IMR-90 (cell line): ENCODE measurements at regions not wholly inside any gene's neighbourhood (a gene's known extent, or its start where the extent isn't known, plus 50 kb on each side); places are given as distances from the start of the nearest gene placed in this dataset.

ENCODE experiments used
- ATAC-seq: fragments of 200-7000 bp; cut with Tn5 transposase; 2 replicates; pipeline ENCODE4 v1.9.1; 2020; ENCODE audit warnings: low read depth, mild to moderate bottlenecking, moderate library complexity
- BruUV-seq: library from RNA; stranded (reverse); fragments of 400-500 nt; replicated peaks from 2 replicates; lab custom pipeline; 2021; lab: Mats Ljungman, UMichigan
- CTCF ChIA-PET: fragments of 300-600 bp; formaldehyde crosslinking; extraction: SDS; loops from one replicate; lab custom pipeline; 2021; ENCODE audit warnings: antibody characterized with exemption; lab: Yijun Ruan, JAX
- POLR2A ChIA-PET: fragments of 300-600 bp; sonication (Branson Sonifier 250); formaldehyde crosslinking; loops from one replicate; lab custom pipeline; 2022; ENCODE audit warnings: antibody characterized with exemption; ENCODE audit not compliant: unreplicated experiment; lab: Charles Lee
- DNase-seq: peaks from one replicate; pipeline ENCODE4 v3.0.0; 2013
- H2AFZ ChIP-seq: replicated peaks from 2 replicates; pipeline ENCODE3; 2013; ENCODE audit warnings: low read length, mild to moderate bottlenecking; ENCODE audit not compliant: poor library complexity
- H2AK5ac ChIP-seq: 2 replicates; pipeline ENCODE4 v1.6.1; 2013; ENCODE audit warnings: low read depth, low read length, inconsistent platforms
- H2AK9ac ChIP-seq: replicated peaks from 2 replicates; pipeline ENCODE3; 2013; ENCODE audit warnings: mild to moderate bottlenecking, low read depth, low read length, moderate library complexity; ENCODE audit not compliant: poor library complexity
- H2BK120ac ChIP-seq: 2 replicates; pipeline ENCODE4 v1.6.1; 2013; ENCODE audit warnings: low read depth, low read length, inconsistent platforms
- H2BK15ac ChIP-seq: 3 replicates; pipeline ENCODE4 v1.6.1; 2013; ENCODE audit warnings: low read depth, low read length, inconsistent platforms
- H2BK20ac ChIP-seq: 2 replicates; pipeline ENCODE4 v1.6.1; 2013; ENCODE audit warnings: low read depth, mild to moderate bottlenecking, inconsistent platforms, low read length, moderate library complexity
- H2BK5ac ChIP-seq: 2 replicates; pipeline ENCODE4 v1.6.1; 2013; ENCODE audit warnings: mild to moderate bottlenecking, low read depth, low read length, inconsistent platforms; ENCODE audit not compliant: poor library complexity, severe bottlenecking
- H3K14ac ChIP-seq: replicated peaks from 2 replicates; pipeline ENCODE4 v1.6.1; 2013; ENCODE audit warnings: low read depth, low read length, inconsistent platforms
- H3K18ac ChIP-seq: 2 replicates; pipeline ENCODE4 v1.6.1; 2013; ENCODE audit warnings: low read depth, low read length, control low read depth
- H3K23ac ChIP-seq: 2 replicates; pipeline ENCODE4 v1.6.1; 2013; ENCODE audit warnings: low read depth, low read length, inconsistent platforms
- H3K27ac ChIP-seq: 2 replicates; pipeline ENCODE4 v1.5.1; 2013; ENCODE audit warnings: mild to moderate bottlenecking, control low read depth, low read length; ENCODE audit not compliant: insufficient read depth
- H3K27me3 ChIP-seq: 2 replicates; pipeline ENCODE4 v1.6.1; 2013; ENCODE audit warnings: low read length; ENCODE audit not compliant: control insufficient read depth, insufficient read depth
- H3K36me3 ChIP-seq: 2 replicates; pipeline ENCODE4 v1.6.1; 2013; ENCODE audit warnings: low read length, mixed read lengths; ENCODE audit not compliant: control insufficient read depth, insufficient read depth
- H3K4ac ChIP-seq: 2 replicates; pipeline ENCODE4 v1.6.1; 2013; ENCODE audit warnings: low read depth, low read length, inconsistent platforms
- H3K4me1 ChIP-seq: 2 replicates; pipeline ENCODE4 v1.6.1; 2013; ENCODE audit warnings: low read length, mixed read lengths; ENCODE audit not compliant: control insufficient read depth, insufficient read depth
- H3K4me2 ChIP-seq: 2 replicates; pipeline ENCODE4 v1.6.1; 2013; ENCODE audit warnings: low read depth, mild to moderate bottlenecking, control low read depth, low read length, moderate library complexity
- H3K4me3 ChIP-seq: 2 replicates; pipeline ENCODE4 v1.5.1; 2013; ENCODE audit warnings: low read depth, mild to moderate bottlenecking, control low read depth, low read length, moderate library complexity; ENCODE audit not compliant: insufficient read depth
- H3K56ac ChIP-seq: 2 replicates; pipeline ENCODE4 v1.6.1; 2013; ENCODE audit warnings: low read length, inconsistent platforms; ENCODE audit not compliant: insufficient read depth; ENCODE audit errors: extremely low read depth
- H3K79me1 ChIP-seq, 2 experiments: 2 replicates each; pipeline ENCODE4 v1.6.1; 2013; ENCODE audit warnings: low read length in 2 of 2, inconsistent platforms in 1 of 2, low read depth in 1 of 2
- H3K9ac ChIP-seq: 2 replicates; pipeline ENCODE4 v1.6.1; 2013; ENCODE audit warnings: low read depth, low read length, control low read depth
- H3K9me1 ChIP-seq: 2 replicates; pipeline ENCODE4 v1.6.1; 2013; ENCODE audit warnings: low read length, inconsistent platforms; ENCODE audit not compliant: insufficient read depth
- H3K9me3 ChIP-seq: 2 replicates; pipeline ENCODE4 v1.6.1; 2013; ENCODE audit warnings: low read length; ENCODE audit not compliant: control insufficient read depth, insufficient read depth
- H4K20me1 ChIP-seq: 2 replicates; pipeline ENCODE4 v1.6.1; 2013; ENCODE audit warnings: low read length, inconsistent platforms; ENCODE audit not compliant: insufficient read depth
- H4K5ac ChIP-seq: 2 replicates; pipeline ENCODE4 v1.6.1; 2013; ENCODE audit warnings: mild to moderate bottlenecking, low read depth, low read length, control low read depth
- H4K8ac ChIP-seq, 2 experiments: 2 replicates each; pipeline ENCODE4 v1.6.1; 2013; ENCODE audit warnings: low read depth in 2 of 2, low read length in 2 of 2, control low read depth in 1 of 2, inconsistent platforms in 1 of 2
- H4K91ac ChIP-seq: 2 replicates; pipeline ENCODE4 v1.6.1; 2013; ENCODE audit warnings: low read depth, low read length, inconsistent platforms; ENCODE audit not compliant: insufficient read depth
- BHLHE40 ChIP-seq: fragments of 150-350 bp; IDR thresholded peaks from 2 replicates; pipeline ENCODE4 v1.6.1; 2016; ENCODE audit warnings: mild to moderate bottlenecking, low read depth, low read length
- CEBPB ChIP-seq: IDR thresholded peaks from 2 replicates; pipeline ENCODE4 v1.6.1; 2012; ENCODE audit warnings: low read depth, low read length, improper control_type of control experiment
- CHD1 ChIP-seq: IDR thresholded peaks from 2 replicates; pipeline ENCODE4 v1.6.1; 2012; ENCODE audit warnings: low read depth, low read length, improper control_type of control experiment
- FOS ChIP-seq: fragments of 150-350 bp; IDR thresholded peaks from 2 replicates; pipeline ENCODE4 v1.6.1; 2016; ENCODE audit warnings: low read depth, low read length
- MAFK ChIP-seq: IDR thresholded peaks from 2 replicates; pipeline ENCODE4 v1.6.1; 2012; ENCODE audit warnings: low read depth, low read length, improper control_type of control experiment
- MAZ ChIP-seq: IDR thresholded peaks from 2 replicates; pipeline ENCODE4 v1.6.1; 2012; ENCODE audit warnings: low read depth, mild to moderate bottlenecking, low read length, improper control_type of control experiment, moderate library complexity, borderline replicate concordance
- MXI1 ChIP-seq: IDR thresholded peaks from 2 replicates; pipeline ENCODE4 v1.6.1; 2012; ENCODE audit warnings: low read depth, mild to moderate bottlenecking, low read length, moderate library complexity, borderline replicate concordance
- POLR2A ChIP-seq: IDR thresholded peaks from 2 replicates; pipeline ENCODE4 v1.6.1; 2012; ENCODE audit warnings: mild to moderate bottlenecking, low read depth, low read length
- RAD21 ChIP-seq: IDR thresholded peaks from 2 replicates; pipeline ENCODE4 v1.6.1; 2012; ENCODE audit warnings: low read length, improper control_type of control experiment
- RCOR1 ChIP-seq: IDR thresholded peaks from 2 replicates; pipeline ENCODE4 v1.6.1; 2012; ENCODE audit warnings: mild to moderate bottlenecking, low read length, improper control_type of control experiment; ENCODE audit not compliant: insufficient replicate concordance
- RFX5 ChIP-seq: IDR thresholded peaks from 2 replicates; pipeline ENCODE4 v1.8.0; 2012; ENCODE audit warnings: low read depth, mild to moderate bottlenecking, low read length, moderate library complexity
- SMC3 ChIP-seq: fragments of 150-350 bp; IDR thresholded peaks from 2 replicates; pipeline ENCODE4 v1.6.1; 2016; ENCODE audit warnings: low read depth, mild to moderate bottlenecking, antibody characterized with exemption, low read length, moderate library complexity
- WGBS, 2 experiments: methylation state at CpG; one replicate each; pipeline versions ENCODE4 v1.1.5 to v1.1.7; 2013; ENCODE audit warnings: missing lambda C conversion rate in 2 of 2; ENCODE audit not compliant: insufficient read length in 1 of 2; ENCODE audit errors: extremely low coverage in 2 of 2; 5-methylcytosine and 5-hydroxymethylcytosine counted together
- dilution Hi-C: fragments of 300-500 bp; cut with HindIII; formaldehyde crosslinking; loops from one replicate; pipeline ENCODE4 v1.14.3; 2018; ENCODE audit warnings: low sequenced_read_pairs; ENCODE audit not compliant: unreplicated experiment
- in situ Hi-C: fragments of 300-500 bp; cut with MboI; formaldehyde crosslinking; loops from 3 replicates; pipeline ENCODE4 v1.14.3; 2019; ENCODE audit warnings: low sequenced_read_pairs, inconsistent platforms, mixed read lengths
- intact Hi-C: fragments of 100-400 bp; cut with micrococcal nuclease; formaldehyde crosslinking; loops from 2 replicates; pipeline ENCODE4 v1.10.0; 2022
- TF ChIP-seq, protein P1 (sequence below): fragments of 150-350 bp; IDR thresholded peaks from 2 replicates; pipeline ENCODE4 v1.6.1; 2016; ENCODE audit warnings: low read depth, mild to moderate bottlenecking, low read length, moderate library complexity, borderline replicate concordance
- TF ChIP-seq, protein P2 (sequence below): fragments of 150-350 bp; IDR thresholded peaks from 2 replicates; pipeline ENCODE4 v1.6.1; 2017; ENCODE audit warnings: mild to moderate bottlenecking, antibody characterized with exemption, low read length, low read depth
- TF ChIP-seq, protein P3 (sequence below): conservative IDR thresholded peaks from 2 replicates; pipeline ENCODE4 v1.5.1; 2012; ENCODE audit warnings: mild to moderate bottlenecking, low read depth, low read length, improper control_type of control experiment

DNA sequence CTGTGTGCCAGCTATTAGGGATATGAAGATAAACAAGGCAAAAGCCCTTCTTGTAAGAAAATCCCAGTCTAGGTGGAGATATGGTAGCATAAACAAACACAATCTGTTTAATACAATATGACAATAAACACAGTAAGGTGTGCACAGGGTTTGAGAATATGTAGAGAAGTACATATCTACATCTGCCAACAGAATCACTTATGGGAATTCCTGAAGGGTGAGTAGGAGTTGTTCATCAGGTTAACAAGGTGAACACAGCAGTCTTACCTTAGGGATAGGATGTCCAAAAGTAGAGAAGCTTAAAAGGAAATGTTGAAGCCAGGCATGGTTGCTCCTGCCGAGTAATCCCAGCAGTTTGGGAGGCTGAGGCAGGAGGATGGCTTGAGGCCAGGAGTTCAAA lies 57.7 kb upstream of the LRRC7 start:
- H3K9me1 ChIP-seq, result no peaks in the 10 kb centered on the region
- CTCF ChIA-PET, result no interaction called here
- H3K79me1 ChIP-seq, result no peaks in the 10 kb centered on the region
- no peak overlapping the region for H4K91ac ChIP-seq
- POLR2A ChIA-PET, result no interaction called here
- DNase-seq (no peak), ATAC-seq (no peak)
- in situ Hi-C loops (no loop called here), dilution Hi-C loops (no loop called here), intact Hi-C loops (no loop called here)
- H4K20me1 ChIP-seq, result no peaks in the 10 kb centered on the region
- no peak overlapping the region for H2AK9ac ChIP-seq
- no peak overlapping the region for H2AFZ ChIP-seq
- no peak overlapping the region for H2AK5ac ChIP-seq
- no TSS peak for BruUV-seq
- H2BK20ac ChIP-seq, result no peak overlapping the region
- H3K23ac ChIP-seq, result no peak overlapping the region
- H4K8ac ChIP-seq, result no peak overlapping the region
- H3K4ac ChIP-seq, result no peak overlapping the region
- H3K4me1 ChIP-seq, result no peaks in the 10 kb centered on the region
- no peak overlapping the region for H2BK15ac ChIP-seq
- H3K9me3 ChIP-seq, result no peaks in the 10 kb centered on the region
- H3K9ac ChIP-seq, result no peak overlapping the region
- H3K27ac ChIP-seq, result no peak overlapping the region
- H3K4me2 ChIP-seq, result no peak overlapping the region
- no peak overlapping the region for H3K14ac ChIP-seq
- no peak for TF ChIP-seq RFX5
- TF ChIP-seq RCOR1, result no peak
- TF ChIP-seq SMC3, result no peak
- TF ChIP-seq MXI1, result no peak
- TF ChIP-seq MAZ, result no peak
- TF ChIP-seq RAD21, result no peak
- TF ChIP-seq BHLHE40, result no peak
- TF ChIP-seq, protein P1, sequence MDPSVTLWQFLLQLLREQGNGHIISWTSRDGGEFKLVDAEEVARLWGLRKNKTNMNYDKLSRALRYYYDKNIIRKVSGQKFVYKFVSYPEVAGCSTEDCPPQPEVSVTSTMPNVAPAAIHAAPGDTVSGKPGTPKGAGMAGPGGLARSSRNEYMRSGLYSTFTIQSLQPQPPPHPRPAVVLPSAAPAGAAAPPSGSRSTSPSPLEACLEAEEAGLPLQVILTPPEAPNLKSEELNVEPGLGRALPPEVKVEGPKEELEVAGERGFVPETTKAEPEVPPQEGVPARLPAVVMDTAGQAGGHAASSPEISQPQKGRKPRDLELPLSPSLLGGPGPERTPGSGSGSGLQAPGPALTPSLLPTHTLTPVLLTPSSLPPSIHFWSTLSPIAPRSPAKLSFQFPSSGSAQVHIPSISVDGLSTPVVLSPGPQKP, result no peak
- no peak for TF ChIP-seq FOS
- TF ChIP-seq, protein P2, sequence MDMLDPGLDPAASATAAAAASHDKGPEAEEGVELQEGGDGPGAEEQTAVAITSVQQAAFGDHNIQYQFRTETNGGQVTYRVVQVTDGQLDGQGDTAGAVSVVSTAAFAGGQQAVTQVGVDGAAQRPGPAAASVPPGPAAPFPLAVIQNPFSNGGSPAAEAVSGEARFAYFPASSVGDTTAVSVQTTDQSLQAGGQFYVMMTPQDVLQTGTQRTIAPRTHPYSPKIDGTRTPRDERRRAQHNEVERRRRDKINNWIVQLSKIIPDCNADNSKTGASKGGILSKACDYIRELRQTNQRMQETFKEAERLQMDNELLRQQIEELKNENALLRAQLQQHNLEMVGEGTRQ, result no peak
- no peak for TF ChIP-seq MAFK
- TF ChIP-seq, protein P3, sequence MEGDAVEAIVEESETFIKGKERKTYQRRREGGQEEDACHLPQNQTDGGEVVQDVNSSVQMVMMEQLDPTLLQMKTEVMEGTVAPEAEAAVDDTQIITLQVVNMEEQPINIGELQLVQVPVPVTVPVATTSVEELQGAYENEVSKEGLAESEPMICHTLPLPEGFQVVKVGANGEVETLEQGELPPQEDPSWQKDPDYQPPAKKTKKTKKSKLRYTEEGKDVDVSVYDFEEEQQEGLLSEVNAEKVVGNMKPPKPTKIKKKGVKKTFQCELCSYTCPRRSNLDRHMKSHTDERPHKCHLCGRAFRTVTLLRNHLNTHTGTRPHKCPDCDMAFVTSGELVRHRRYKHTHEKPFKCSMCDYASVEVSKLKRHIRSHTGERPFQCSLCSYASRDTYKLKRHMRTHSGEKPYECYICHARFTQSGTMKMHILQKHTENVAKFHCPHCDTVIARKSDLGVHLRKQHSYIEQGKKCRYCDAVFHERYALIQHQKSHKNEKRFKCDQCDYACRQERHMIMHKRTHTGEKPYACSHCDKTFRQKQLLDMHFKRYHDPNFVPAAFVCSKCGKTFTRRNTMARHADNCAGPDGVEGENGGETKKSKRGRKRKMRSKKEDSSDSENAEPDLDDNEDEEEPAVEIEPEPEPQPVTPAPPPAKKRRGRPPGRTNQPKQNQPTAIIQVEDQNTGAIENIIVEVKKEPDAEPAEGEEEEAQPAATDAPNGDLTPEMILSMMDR, result no peak
- no peak for TF ChIP-seq CEBPB
- no peak for TF ChIP-seq POLR2A
- no peak for TF ChIP-seq CHD1
- H3K4me3 ChIP-seq, result no peak overlapping the region
- H3K36me3 ChIP-seq, result no peaks in the 10 kb centered on the region
- H4K5ac ChIP-seq, result no peak overlapping the region
- no peak overlapping the region for H3K18ac ChIP-seq
- H3K56ac ChIP-seq, result no peak overlapping the region
- WGBS, 2 experiments, result no CpG with 5 or more reads among the region's 1 CpG
- no peaks in the 10 kb centered on the region for H3K27me3 ChIP-seq
- H2BK120ac ChIP-seq, result no peak overlapping the region
- H2BK5ac ChIP-seq, result no peak overlapping the region
